NCI-H1436 treated with DMSO at 0.1 percent for 48 hours (cell line): ENCODE measurements at regions not wholly inside any gene's neighbourhood (a gene's known extent, or its start where the extent isn't known, plus 50 kb on each side); places are given as distances from the start of the nearest gene placed in this dataset.

Source experiments
- DNase-seq: peaks from one replicate; lab custom pipeline; 2025; lab: John Stamatoyannopoulos, UW

DNA sequence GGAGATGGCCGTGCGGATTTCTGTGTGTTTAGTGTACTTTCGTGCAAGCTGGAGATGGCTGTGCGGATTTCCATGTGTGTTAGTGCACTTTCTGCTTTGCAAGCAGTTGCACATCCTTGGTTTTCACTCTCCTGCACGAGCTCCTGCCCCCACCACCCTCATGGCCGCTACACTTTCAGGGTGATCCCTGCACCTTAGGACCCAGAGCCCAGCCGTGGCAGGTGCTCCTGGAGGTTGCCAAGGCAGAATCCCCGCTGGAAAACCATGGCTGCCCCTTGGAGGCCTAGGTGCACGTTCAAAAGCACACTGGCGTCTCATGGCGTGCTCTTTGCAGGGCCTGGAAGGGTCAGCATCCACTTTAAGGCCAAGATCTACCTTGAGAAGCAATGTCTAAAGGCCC, 311.0 kb upstream of the TNRC6C start:
- no peak for DNase-seq

DNA sequence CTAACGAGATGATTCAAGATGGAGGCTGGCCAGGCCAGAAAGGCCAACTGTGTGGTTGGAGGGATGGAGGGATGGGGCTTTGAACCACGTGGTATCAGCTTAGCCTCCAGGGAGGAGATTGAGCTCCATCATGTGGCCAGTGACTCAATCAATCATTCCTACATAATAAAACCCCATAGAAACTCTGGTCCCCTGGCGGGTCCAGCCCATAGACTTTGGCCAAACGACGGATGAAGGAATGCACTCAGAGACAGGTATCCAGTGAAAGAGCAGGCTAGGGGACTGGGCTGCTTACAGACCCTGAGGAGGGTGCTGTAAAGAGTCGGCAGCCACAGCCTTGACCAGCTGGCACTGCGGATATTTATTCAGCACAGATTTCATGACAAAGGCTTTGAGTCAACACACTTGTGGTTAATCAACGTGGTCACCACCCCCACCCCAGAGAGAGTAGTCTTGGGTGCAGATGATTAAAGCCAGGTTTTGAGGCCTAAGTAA, 308.7 kb upstream of the TNRC6C start:
- no peak for DNase-seq

DNA sequence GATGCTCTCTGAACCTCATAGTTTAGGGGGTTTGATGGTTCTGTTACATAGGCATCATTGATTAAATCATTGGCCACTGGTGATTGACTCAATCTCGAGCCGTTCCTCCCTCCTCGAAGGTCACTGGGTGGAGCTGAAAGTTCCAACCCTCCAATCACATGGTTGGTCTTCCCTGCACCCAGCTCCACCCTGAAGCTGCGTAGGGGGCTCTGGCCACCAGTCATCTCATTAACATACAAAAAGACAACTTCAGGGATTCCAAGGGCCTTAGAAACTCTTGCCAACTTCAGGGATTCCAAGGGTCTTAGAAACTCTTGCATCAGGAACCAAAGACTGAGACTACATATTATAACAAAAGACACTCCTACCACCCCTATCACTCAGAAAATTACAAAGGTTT, 306.5 kb upstream of the TNRC6C start:
- DNase-seq = no peak

DNA sequence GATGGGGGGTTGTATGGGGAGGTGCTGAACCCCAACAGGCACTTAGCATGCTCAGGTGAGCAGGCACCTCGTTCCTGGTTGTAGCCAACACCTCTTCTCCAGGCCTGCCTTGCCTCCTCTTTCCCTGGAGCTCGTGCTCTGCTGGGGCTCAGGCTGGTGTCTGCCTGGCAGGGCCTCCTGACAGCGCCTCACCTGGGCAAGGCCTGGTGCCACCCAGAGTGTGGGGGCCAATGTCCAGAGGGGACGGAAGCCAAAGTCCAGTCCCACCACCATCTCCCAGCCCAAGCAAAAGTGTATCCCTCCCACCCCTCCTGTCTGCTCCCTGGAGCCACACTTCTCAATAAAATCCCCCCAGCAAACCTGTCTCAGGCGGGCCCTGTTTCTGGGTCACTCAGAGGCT, 304.2 kb upstream of the TNRC6C start:
- DNase-seq = no peak

DNA sequence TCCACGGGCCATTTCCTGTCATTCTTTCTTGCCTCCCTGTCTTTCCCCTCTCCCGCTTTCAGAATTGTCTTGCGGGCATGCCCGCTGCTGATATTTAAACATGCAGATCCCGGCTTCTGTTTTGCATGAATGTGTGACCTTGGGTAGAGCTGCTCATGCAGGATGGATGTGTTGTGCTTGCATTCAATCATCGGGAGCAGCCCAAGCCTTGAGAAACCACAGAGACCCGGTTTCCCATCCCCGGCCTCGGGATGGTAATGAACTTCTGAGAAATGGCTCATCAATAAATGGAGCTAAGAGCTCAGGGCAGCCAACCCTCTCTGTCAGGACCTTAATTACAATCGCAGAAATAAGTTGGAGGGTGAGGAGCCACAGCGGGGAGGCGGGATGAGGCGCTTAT, 303.7 kb upstream of the TNRC6C start:
- no peak for DNase-seq

DNA sequence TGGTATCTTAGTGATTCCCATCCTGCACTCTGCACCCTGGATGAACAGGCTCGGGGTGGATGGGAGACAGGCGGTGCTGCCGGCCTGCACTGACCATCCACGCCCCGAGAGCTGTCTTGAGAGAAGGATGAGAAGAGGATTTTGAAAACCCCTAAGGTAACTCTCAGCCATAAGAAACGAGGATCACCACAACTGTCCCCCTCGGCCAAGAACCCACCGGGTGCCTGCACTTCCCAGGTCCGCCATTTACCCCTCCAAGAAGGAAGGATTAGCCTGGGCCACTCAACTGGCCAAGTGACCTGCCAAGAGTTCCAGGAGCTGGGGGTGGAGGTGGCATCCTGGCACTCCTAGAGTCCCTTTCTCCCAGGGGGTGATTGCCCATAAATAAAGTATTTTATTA, 302.4 kb upstream of the TNRC6C start:
- DNase-seq = no peak

DNA sequence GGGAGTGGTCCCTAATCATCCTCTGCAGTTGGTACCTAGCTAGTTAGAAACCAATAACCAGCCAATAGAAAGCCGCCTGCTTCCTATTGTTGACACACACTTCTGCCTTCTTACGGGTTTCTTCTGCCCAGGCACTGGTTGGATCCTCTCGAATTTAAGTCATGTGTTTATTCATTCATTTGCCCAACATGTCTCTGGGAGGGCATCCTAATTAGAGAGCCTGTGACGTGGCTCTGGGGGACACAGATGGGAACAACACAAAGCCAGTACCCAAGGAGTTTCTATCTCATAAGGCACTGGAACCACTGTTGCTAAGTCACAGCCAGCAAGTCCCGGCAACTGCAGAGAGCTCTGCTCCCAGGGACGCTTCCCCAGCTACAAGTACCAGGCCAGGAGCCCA, 300.7 kb upstream of the TNRC6C start:
- DNase-seq = no peak

DNA sequence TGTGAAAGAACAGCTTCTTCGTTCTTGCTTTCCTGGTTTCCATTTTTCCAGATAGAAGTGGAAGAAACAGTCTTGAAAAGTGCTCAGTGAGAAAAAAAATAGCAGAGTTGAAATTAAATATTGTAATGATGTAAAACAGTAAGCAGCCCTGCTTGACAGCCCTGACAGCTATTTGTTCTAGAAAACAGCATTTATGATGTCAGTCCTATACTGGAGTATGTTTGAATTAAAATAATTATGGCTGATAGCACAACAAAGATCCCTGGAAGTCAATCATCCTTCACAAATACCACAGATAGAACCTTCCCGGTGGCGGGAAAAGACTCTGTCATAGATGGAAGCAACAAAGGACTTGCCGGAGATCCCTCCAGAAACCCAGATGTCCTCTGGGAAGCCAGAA, 298.0 kb upstream of the TNRC6C start:
- no peak for DNase-seq

DNA sequence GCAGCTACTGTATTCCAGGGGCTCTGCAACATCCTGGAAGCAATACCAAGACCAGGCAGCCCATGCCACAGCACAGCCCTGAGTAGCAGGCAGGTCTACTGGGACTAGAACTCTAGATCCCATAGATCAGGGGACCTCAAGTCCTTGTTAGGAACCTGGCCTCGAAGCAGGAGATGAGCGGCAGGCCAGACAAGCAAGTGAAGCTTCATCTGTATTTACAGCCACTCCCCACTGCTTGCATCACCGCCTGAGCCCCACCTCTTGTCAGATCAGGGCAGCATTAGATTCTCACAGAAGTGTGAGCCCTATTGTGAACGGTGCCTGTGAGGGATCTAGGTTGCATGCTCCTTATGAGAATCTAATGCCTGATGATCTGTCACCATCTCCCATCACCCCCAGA, 295.7 kb upstream of the TNRC6C start:
- DNase-seq = no peak

DNA sequence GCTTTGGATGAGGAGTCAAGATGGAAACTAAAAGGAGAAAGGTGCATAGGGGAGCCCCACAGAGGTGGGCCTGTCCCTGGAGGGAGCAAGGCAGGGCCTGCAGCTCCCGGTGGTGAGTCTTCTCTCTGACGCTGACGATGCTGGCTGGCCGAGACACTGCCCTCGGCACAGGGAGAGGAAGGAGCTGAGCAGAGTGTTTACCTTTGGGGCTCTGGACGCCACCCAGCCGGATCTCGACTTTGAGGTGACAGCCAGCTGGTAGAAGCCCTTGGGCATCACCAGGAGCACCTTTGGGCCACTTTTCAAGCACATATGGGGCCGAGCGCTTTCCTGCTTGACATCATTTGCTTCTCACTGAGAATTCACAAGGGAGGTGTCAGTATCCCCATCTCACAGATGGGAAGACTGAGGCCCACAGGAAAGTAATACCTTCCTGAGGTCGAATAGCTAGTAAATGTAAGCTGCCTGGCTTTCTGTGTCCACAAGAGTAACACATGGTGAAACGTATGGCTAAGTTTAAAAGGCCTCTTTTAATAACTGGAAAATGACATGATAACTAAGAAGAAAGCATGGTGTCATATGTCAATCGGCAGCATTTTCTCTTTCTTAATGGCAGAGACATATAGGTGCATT, 294.3 kb upstream of the TNRC6C start:
- DNase-seq = no peak

DNA sequence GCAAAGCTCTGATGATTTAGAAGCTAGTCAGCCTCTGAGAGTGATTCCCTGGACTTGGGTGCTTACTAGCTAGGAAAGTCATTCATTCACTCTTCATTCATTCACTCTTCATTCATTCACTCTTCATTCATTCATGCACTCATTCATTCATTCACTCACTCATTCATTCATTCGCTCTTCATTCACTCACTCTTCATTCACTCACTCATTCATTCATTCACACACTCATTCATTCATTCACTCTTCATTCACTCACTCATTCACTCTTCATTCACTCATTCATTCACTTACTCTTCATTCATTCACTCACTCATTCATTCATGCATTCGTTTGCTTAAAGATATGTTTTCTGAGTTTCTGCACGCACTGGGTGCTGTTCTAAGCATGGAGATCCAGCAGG, 292.7 kb upstream of the TNRC6C start:
- DNase-seq = no peak

DNA sequence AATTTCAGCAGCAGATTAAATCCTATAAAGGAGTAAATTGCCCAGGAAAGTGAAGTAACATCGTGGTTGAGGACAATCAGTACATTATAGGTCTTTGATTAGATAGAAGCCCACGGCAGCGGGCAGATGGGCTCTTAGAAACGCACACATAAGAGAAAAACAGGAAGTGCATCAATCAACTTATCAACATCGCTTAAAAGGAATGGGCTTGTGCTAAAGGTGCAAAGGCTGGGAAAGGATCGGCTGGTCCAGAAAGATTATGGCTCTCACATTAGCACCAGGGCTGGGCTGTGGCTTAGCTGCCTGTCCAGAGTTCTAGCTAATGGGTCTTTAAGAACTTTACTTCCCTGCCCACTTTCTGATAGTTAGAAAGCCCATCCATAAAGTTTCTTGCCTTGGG, 292.0 kb upstream of the TNRC6C start:
- DNase-seq = no peak

DNA sequence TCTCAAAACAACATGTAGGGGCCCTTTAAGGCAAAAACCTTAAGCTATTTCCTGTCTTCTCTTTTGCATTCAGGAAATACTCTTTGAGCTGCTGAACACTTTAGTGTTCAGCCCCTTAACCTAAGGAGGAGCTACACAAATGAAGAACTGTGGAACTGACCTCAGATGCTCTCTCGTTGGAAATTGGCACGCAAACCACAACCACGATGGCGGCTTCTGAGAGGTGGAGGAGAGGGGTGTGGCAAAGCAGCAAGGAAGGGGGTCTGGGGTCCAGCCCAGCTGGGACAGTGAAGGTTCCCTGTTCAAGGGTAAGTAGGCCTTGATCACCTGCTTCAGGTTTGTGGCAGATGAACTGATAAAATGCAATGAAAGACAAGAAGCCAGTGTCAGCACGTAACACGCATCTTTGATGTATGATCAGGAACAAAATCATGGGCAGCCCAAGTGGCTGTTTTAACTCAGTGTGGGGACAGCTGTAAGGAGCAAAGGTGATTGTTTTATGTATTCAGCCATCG, 291.6 kb upstream of the TNRC6C start:
- no peak for DNase-seq

DNA sequence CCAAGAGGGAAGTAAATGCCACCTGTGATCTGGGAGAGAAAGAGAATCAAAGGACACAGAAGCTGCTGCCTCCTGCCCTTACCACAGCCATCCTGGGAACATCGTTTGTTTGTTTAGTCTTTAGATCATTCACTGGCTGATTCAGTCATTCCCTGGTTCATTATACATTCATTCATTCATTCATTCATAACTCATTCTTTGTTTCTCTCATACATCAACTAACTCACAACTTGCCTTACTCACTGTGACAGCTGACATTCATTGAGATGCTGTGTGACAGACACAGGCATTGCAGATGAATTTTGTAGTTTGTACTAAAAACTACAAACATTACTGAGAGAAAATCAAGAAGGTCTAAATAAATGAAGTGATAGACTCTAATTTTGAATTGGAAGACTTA, 291.0 kb upstream of the TNRC6C start:
- no peak for DNase-seq

DNA sequence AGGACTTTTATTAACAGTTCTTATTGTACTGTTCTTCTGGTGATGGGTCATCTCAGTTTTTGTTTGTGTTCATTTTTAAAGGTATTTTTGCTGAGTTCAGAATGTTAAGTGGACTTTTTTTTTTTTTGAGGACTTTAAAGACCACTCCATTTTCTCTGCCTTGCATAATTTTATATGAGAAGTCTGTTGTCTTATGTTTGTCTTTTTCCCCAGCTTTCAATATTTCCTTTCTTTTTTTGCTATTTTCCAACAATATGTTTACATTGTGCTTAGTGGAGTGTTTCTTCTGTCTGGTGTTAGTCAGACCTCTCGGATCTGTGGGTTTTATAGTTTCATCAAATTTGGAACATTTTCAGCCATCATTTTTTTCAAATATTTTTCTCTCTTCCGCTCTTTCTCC, 290.0 kb upstream of the TNRC6C start:
- DNase-seq = no peak

DNA sequence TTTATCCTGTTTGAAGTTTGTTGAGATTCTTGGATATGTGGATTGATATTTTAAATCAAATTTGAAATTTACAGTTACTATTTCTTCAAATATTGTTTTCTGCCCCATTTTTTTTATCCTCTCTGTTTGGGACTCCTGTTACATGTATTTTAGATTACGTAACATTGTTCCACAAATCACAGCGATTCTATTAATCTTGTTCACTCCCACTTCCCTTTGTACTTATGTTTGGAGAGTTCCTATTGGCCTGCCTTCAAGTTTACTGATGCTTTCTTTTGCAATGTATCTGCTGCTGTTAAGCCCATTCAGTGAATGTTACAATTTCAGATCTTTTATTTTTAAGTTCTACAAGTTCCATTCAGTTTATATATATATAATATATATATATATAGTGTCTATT, 288.3 kb upstream of the TNRC6C start:
- DNase-seq = no peak

DNA sequence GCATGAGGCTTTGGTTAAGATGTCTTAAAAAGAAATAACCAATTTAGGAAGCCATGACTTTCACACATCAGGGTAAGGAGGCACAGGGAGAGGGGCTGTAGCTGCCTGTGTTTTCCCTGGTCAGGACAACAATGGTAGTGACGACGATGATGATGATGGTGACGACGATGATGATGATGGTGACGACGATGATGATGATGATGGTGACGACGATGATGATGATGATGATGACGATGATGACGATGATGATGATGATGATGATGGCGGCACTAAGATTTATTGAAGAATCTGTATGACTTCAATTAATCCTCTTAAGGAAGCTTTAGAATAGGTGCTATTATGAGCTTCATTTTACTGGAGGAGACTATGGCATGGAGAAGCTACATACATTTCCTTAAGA, 284.1 kb upstream of the TNRC6C start:
- no peak for DNase-seq

DNA sequence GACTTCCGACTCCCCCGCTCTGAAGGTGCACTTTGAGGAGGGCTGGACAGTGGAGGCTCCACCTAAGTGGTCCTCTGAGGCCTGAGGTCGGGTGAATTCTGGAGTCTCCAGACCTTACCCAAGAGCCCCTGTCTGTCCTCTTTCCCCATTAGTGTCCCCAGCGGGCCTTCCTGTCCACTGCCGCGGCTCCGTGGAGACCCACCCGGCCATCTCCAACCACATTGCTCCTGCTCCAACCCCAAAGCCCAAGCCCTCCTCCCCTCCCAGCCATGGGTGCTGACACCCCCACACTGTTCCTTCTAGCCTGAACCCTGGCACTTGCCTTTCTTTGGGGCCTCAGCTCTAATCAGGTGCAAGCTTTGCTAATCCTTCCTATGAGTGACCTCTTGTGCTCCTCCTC, 283.1 kb upstream of the TNRC6C start:
- no peak for DNase-seq

DNA sequence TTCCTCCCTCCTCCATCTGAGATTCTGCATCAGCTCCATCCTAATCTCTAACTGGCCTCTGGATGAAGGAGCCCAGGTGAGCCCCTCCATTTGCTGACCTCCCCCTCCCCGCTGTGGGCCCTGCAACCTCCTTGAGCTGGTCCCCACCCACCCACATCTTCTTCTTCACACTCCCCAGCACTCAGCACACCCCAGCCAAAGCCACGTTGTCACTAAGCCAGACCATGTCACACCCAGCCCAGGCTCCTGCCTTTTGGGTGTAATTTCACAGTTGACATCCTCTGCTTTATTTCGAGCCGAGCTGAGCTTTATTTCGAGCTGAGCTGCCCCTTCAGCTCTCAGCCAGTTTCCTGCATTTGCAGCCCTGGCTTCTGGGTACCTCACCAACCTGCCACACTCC, 282.7 kb upstream of the TNRC6C start:
- DNase-seq = no peak

DNA sequence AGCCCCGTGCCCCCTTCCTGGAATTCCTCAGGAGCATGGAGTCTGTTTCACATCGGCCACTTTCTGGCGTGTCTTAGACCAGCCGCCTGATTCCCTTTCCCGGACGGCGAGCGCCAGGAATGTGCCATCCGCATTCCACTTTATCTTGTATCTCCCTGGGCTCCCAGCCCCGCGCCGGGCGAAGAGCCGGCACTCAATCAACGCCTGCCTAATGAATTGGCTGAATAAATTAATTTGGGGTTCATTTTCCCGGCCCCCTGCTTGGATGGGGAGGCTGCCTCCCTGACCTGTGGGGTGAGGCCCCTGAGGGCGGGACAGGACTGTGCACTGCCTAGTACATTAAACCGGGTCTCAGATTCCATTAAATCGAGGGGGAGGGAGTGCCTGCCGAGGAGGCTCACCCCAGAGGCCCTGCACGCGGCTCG, 282.3 kb upstream of the TNRC6C start:
- DNase-seq = no peak

DNA sequence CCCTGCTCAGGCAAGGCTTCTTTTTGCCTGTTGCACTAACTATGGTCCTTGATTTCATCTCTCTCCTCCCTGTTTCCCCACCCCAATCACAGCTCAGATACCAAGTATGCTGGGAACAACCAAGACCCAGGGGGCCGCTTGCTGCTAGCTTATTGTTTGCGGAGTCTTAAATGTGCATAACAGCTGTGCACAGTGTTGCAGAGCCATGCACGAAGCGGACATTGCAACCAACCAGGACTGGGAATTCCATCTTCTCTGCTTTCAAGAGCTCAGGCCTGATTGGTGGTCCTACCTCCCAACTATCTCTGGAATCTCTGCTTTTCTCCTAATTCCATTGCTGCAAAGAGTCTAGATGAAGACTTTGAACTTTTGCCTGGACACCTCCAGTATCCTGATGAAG, 281.3 kb upstream of the TNRC6C start:
- DNase-seq = no peak

DNA sequence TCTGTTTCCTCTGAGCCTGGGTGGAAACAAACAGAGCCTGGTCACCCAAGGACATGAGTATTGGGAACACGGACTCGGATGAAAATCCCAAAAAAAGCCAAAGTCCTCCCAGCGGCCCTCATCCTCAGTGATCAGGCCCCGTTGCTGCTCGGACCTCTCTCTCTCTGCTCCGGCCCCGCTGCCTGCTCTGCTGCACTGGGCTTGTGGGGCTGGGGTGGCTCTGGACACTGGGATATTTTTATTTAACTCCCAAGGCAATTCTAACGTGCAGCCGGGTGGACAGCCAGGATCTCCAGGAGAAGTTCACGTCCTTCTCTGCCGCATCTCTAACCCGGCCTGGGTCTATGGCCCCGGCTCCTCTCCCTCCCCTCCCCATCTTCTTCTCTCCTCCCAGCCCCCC, 280.9 kb upstream of the TNRC6C start:
- no peak for DNase-seq

DNA sequence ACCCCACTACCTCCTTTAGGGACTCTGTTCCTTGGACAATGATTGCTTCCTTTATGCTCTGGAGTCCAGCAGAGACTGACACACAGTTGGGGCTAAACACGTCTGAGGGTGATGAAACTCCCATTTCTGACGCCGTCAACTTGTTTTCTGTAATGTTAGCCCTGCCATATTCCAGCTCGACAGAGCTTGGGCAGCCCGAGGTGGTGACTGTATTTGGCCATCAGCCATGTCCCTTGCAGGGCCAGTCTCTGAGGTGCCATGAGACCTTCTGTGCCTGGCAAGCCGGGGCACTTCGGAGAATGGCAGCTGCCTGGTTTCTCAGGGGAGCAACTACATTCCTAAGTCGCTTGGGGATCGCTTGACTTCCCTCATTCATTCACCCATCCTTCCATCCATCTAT, 278.9 kb upstream of the TNRC6C start:
- no peak for DNase-seq

DNA sequence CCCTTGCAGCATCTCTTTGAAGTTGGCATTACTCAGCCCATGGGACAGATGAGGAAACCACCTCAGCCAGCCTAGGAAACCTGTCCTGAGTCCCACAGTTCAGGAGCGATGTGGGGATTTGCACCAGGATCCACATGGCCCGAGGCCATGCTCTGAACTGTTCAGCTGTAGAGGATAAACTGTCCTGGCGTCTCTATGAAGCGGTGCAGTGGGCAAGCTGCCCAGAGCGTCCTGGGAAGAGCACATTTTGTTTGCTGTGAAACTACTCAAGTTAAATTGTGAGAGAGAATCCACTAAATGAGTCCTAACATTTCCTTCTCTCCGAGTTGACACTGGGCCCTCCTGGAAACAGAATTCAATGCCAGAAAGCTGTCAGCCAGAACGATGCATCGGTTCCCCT, 276.6 kb upstream of the TNRC6C start:
- DNase-seq = no peak
